Ramos (cell line): ENCODE measurements at regions not wholly inside any gene's neighbourhood (a gene's known extent, or its start where the extent isn't known, plus 50 kb on each side); places are given as distances from the start of the nearest gene placed in this dataset.
"Not testable (repeated sequence)": the region's sequence is repeated elsewhere in the genome, so short reads cannot be mapped to it uniquely, and the experiment has no call there.

Experiments
- in situ Hi-C: fragments of 300-500 bp; cut with MboI; formaldehyde crosslinking; loops from one replicate; pipeline ENCODE4 v1.14.3; 2022; ENCODE audit warnings: low sequenced_read_pairs; ENCODE audit not compliant: unreplicated experiment

- in situ Hi-C loops = not testable (repeated sequence)
Observed at GRCh38 chr2:90355546-90355945, 1664.1 kb downstream of the RPIA start.

DNA sequence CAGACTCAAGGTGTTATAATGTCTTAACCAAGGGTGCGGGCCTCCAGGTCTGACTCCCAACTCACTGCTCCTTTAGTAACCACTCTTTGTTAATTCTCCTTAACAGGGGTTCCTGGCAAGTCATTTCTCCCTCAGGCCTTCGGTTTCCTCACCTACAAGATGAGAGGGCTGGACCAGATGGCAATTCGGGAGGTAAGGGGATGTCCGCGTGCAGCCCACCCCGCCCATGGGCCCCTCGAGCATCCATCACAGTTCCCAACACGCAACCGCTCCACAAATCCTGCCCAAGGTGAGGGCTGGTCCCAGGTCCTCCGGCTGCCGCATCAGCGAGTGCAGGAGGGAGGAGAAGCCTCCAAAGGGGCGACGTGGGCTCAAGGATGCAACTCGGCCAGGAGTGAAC lies 1667.9 kb downstream of the RPIA start:
- in situ Hi-C loops = not testable (repeated sequence)

GRCh38 chr2:90359887-90360730 lies 1668.6 kb downstream of the RPIA start:
- in situ Hi-C loops = not testable (repeated sequence)

DNA sequence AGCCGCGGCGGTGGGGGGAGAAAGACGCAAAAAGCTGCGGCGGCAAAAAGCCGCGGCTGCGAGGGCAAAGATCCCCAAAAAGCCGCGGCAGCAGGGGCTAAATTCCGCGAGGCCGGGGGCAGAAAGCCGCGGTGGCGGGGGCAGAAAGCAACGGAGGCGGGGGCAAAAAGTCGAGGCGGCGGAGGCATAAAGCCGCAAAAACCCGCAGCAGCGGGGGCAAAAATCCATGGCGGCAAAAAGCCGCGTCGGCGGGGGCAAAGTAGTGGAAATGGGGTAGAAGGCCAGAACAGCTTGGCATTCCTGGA lies 1669.2 kb downstream of the RPIA start:
- in situ Hi-C loops = not testable (repeated sequence)
